ENCODE measurements at regions not wholly inside any gene's neighbourhood (a gene's known extent, or its start where the extent isn't known, plus 50 kb on each side); places are given as distances from the start of the nearest gene placed in this dataset.

DNA sequence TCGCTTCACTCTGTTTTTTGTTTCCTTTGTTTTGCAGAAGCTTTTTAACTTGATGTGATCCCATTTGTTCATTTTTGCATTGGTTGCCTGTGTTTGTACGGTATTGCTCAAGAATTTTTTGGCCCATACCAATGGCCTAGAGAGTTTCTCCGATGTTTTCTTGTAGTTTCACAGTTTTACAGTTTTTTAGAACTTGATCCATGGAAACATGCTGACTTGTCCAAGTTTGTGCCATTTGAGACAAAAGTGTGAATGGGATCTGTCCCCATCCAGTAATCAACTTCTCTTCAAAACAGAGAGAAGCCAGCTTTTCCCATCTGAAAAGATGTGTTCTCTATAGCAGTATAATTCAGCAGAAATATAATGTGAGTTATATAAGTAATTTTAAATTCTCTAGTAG lies 266.5 kb upstream of the LRTM1 start:
- Histone ChIP-seq H3K4me3 (no peak overlapping the region), H3K9me3 (no peaks in the 10 kb centered on the region), H3K4me1 (no peaks in the 10 kb centered on the region), H3K27ac (no peak overlapping the region), H3K36me3 (ENCODE audit: insufficient read depth in 1 of 2, low read depth in 1 of 2) (no peaks in the 10 kb centered on the region), H3K27me3 (ENCODE audit: insufficient read depth in 3 of 3, low read length in 2 of 3) (no peaks in the 10 kb centered on the region)
- no peak for DNase-seq
- WGBS, 3 donors, result 67 to 80% (median 74%) methylated on average over 3 of the region's 3 CpGs
- intact Hi-C loops (cut with DNase I), result no loop called here
- no peak for ATAC-seq
- TF ChIP-seq, protein P1, sequence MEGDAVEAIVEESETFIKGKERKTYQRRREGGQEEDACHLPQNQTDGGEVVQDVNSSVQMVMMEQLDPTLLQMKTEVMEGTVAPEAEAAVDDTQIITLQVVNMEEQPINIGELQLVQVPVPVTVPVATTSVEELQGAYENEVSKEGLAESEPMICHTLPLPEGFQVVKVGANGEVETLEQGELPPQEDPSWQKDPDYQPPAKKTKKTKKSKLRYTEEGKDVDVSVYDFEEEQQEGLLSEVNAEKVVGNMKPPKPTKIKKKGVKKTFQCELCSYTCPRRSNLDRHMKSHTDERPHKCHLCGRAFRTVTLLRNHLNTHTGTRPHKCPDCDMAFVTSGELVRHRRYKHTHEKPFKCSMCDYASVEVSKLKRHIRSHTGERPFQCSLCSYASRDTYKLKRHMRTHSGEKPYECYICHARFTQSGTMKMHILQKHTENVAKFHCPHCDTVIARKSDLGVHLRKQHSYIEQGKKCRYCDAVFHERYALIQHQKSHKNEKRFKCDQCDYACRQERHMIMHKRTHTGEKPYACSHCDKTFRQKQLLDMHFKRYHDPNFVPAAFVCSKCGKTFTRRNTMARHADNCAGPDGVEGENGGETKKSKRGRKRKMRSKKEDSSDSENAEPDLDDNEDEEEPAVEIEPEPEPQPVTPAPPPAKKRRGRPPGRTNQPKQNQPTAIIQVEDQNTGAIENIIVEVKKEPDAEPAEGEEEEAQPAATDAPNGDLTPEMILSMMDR (IDR thresholded peaks at IDR 0.05), result no peak

DNA sequence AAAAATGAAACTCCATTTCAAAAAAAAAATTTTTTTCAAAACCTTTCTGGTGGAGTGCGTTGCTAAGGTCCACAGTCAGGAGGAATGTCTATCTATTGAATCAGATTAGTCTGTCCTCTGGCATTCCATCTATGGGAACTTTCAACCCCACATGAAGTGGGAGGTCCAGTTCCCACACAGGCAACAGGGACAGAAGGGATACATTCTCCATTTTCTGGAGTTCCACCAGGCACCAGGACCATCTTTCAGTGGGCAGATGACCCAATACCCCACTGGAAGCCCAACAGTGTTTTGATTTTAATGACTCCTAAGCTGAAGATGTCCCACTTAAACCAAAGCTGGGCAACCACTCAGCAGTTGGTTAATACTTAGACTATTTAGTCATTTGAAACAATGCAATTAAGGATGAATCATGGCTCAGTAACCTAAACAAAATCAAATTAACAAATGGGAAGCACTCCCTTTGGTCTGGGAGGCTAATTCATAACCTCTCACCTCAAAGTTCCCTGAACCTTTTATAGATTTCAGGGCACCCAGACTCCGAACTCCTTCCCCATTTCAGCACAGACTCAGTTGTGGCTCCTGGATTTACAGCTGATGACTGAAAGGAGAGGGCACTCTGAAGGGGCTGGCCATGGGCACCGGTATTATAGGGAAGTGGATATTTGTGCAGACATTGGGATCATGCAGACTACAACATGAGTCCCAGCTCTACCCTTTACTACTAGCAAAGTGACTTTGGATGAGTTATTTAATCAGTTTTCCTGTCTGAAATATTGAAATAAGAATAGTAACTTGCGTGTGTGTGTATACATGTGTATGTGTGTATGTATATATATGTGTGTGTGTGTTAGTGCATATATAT lies 264.3 kb upstream of the LRTM1 start:
- ATAC-seq, result no peak
- H3K27ac ChIP-seq, result no peak overlapping the region
- WGBS, 3 donors, result 90 to 93% (median 91%) methylated on average over 4 of the region's 4 CpGs

DNA sequence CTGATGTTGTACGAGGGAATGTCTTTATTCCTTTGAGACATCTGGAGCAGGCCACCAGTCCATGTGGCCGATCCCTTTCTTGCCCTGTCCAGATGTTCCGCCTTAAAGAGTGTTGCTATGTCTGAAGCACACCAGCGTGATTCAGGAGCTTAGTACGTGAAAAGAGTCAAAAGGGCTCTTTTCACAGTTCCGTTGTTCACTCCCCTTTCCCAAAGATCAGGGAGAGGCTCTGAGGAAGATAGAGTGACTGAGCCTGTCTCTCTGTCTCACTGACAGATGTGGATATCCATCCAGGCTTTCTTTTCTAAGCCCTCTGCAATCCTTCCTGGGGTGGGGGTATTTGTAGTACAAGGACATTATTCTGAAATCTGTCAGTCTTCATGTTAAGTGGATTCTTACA lies 262.5 kb upstream of the LRTM1 start:
- H3K4me1 ChIP-seq, result no peaks in the 10 kb centered on the region
- no peak overlapping the region for H3K27ac ChIP-seq
- ATAC-seq, result no peak
- WGBS, 3 donors, result 35 to 42% (median 41%) methylated on average over 6 of the region's 6 CpGs
- no peaks in the 10 kb centered on the region for H3K27me3 ChIP-seq (ENCODE audit: insufficient read depth in 3 of 3, low read length in 2 of 3)
- TF ChIP-seq, protein P1 (IDR thresholded peaks at IDR 0.05), result no peak
- no peaks in the 10 kb centered on the region for H3K9me3 ChIP-seq
- intact Hi-C loops (cut with DNase I), result no loop called here
- no peaks in the 10 kb centered on the region for H3K36me3 ChIP-seq (ENCODE audit: insufficient read depth in 1 of 2, low read depth in 1 of 2)
- H3K4me3 ChIP-seq, result no peak overlapping the region
- DNase-seq, result no peak

More for the DNA sequence above, 264.3 kb upstream of the LRTM1 start:
- Histone ChIP-seq H3K27me3 (ENCODE audit: insufficient read depth in 3 of 3, low read length in 2 of 3) (no peaks in the 10 kb centered on the region), H3K4me3 (no peak overlapping the region), H3K4me1 (no peaks in the 10 kb centered on the region), H3K36me3 (ENCODE audit: insufficient read depth in 1 of 2, low read depth in 1 of 2) (no peaks in the 10 kb centered on the region), H3K9me3 (no peaks in the 10 kb centered on the region)
- TF ChIP-seq, protein P1 (IDR thresholded peaks at IDR 0.05), result no peak
- intact Hi-C loops (cut with DNase I), result no loop called here
- no peak for DNase-seq

DNA sequence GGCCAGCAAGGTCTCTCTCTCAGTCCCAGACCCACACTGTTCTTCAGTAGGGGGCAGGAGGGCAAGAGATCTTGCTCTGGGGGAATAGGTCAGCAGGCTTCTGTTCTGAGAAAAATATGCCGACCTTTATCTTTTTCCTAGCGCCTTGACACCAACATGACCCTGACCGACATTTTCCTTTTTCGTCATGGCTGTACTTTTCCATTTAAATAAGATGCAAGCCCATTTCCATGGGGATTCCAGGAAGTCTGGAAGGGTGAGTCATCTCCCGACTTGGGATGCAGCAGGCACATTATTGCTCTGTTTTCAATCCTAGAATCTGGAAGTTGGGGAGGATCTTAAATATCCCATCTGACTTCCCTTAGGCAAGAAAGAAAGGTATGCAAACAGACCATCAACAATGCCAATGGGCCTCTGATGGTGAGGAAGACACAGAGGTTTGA lies 261.5 kb upstream of the LRTM1 start:
- no peaks in the 10 kb centered on the region for H3K27me3 ChIP-seq (ENCODE audit: insufficient read depth in 3 of 3, low read length in 2 of 3)
- TF ChIP-seq, protein P1 (IDR thresholded peaks at IDR 0.05), result no peak
- no peak for DNase-seq
- no peaks in the 10 kb centered on the region for H3K9me3 ChIP-seq
- 41 to 70% (median 57%) methylated on average over 5 of the region's 5 CpGs for WGBS, 3 donors
- H3K4me3 ChIP-seq, result no peak overlapping the region
- intact Hi-C loops (cut with DNase I), result no loop called here
- no peak overlapping the region for H3K27ac ChIP-seq
- no peaks in the 10 kb centered on the region for H3K4me1 ChIP-seq
- ATAC-seq, result no peak
- H3K36me3 ChIP-seq (ENCODE audit: insufficient read depth in 1 of 2, low read depth in 1 of 2), result no peaks in the 10 kb centered on the region
